ENCODE measurements at regions not wholly inside any gene's neighbourhood (a gene's known extent, or its start where the extent isn't known, plus 50 kb on each side); places are given as distances from the start of the nearest gene placed in this dataset.

- peak in 1 of 6 experiments; percentile 21 for TF ChIP-seq CTCF (IDR thresholded peaks at IDR 0.05)
- no peak for TF ChIP-seq POLR2A (IDR thresholded peaks at IDR 0.05)
Measured at GRCh38 chr6:106748547-106749207, 119.3 kb downstream of the QRSL1 start.

Measured in esophagus squamous epithelium (tissue), 4 donors.